ENCODE measurements at regions not wholly inside any gene's neighbourhood (a gene's known extent, or its start where the extent isn't known, plus 50 kb on each side); places are given as distances from the start of the nearest gene placed in this dataset.

DNA sequence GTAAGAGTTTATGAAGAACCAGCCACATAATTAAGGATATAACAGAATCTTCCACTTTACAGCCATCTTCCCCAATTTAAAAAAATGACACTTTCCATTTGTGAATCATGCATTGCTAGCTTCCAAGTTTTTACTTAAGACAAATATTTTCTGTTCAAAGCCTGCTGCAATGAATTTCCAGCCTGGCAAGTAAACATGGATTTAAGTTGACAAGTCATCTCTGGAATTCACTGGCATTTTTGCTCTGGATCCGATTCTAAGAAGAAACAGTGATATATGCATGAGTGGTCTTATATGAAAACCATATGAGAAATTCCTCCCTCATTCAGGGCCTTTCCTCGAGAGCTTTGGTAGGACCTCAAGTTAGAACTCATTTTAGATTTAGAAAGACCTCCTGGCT, 116.1 kb upstream of the CDCA7L start:
- no peak overlapping the region for H3K4me3 Mint-ChIP-seq
- no peak for DNase-seq
- H3K23me2 ChIP-seq (ENCODE audit: insufficient read length, low read depth, low read length, poor library complexity, severe bottlenecking) = peaks cover 3% of the 10 kb centered on the region
- H3K56ac ChIP-seq (ENCODE audit: insufficient read length, low read depth, low read length) = no peak overlapping the region
- no peak overlapping the region for H3K27ac ChIP-seq (ENCODE audit: insufficient read length, low read depth, low read length)
- no peak overlapping the region for H3K4ac ChIP-seq (ENCODE audit: low read depth, low read length)
- TF ChIP-seq CTCF (conservative IDR thresholded peaks at IDR 0.05) = no peak
- H2AK5ac ChIP-seq (ENCODE audit: insufficient read length, low read length) = no peak overlapping the region
- H3K36me3 Mint-ChIP-seq (ENCODE audit: insufficient read depth in 1 of 3, low read depth in 3 of 3) = 0 out of 7 replicates have a peak, but pooled peaks cover 0 to 1% (median 0%) of the 10 kb centered on the region in 3 experiments
- H4K20me1 ChIP-seq (ENCODE audit: control insufficient read depth, insufficient read depth, insufficient read length) = no peaks in the 10 kb centered on the region
- H3T11ph ChIP-seq (ENCODE audit: low read length) = no peak overlapping the region
- H2BK120ac ChIP-seq (ENCODE audit: low read depth, low read length, poor library complexity, severe bottlenecking) = no peak overlapping the region
- no peaks in the 10 kb centered on the region for H3K9me3 Mint-ChIP-seq
- H3K79me1 ChIP-seq (ENCODE audit: insufficient read depth, low read depth, low read length, poor library complexity, severe bottlenecking) = no peaks in the 10 kb centered on the region
- H3K4me1 ChIP-seq (ENCODE audit: insufficient read depth, low read length) = 0 out of 2 replicates have a peak, but pooled peaks cover 5% of the 10 kb centered on the region
- H3K18ac ChIP-seq (ENCODE audit: insufficient read length, low read depth, low read length) = no peak overlapping the region
- no peak overlapping the region for H2BK12ac ChIP-seq (ENCODE audit: insufficient read length, low read depth, low read length)
- no peak overlapping the region for H2BK20ac ChIP-seq (ENCODE audit: low read depth, low read length, poor library complexity, severe bottlenecking)
- no peak overlapping the region for H3K4me2 ChIP-seq (ENCODE audit: insufficient read depth, insufficient read length, low read length)
- no peak overlapping the region for H3K23ac ChIP-seq (ENCODE audit: insufficient read length, low read depth, low read length)
- no peaks in the 10 kb centered on the region; the same call in 1 of the 2 replicates for H3K27me3 ChIP-seq (ENCODE audit: insufficient read depth, low read length)
- H4K8ac ChIP-seq (replicated peaks; ENCODE audit: insufficient read length, low read depth, low read length) = no peak overlapping the region
- H3K9me3 ChIP-seq (ENCODE audit: control insufficient read depth, low read depth, low read length) = no peaks in the 10 kb centered on the region
- no CpG with 5 or more reads among the region's 2 CpGs for WGBS (ENCODE audit: extremely low coverage, insufficient read length, low lambda C conversion rate)
- H2BK15ac ChIP-seq (ENCODE audit: low read depth, low read length) = no peak overlapping the region
- H4K5ac ChIP-seq (ENCODE audit: insufficient read length, low read depth, low read length) = no peak overlapping the region
- H3K27ac Mint-ChIP-seq = no peak overlapping the region
- no peaks in the 10 kb centered on the region for H3K79me2 ChIP-seq (ENCODE audit: insufficient read depth, low read length)
- no peak overlapping the region for H4K91ac ChIP-seq (ENCODE audit: insufficient read length, low read depth, low read length)
- no peak overlapping the region for H3K9ac ChIP-seq (ENCODE audit: extremely low read depth, insufficient read length, low read length)
- H2BK5ac ChIP-seq (ENCODE audit: insufficient read length, low read length) = no peak overlapping the region
- no peak overlapping the region for H2AFZ ChIP-seq (ENCODE audit: low read length)
- no peaks in the 10 kb centered on the region; the same call in 1 of the 2 replicates for H3K27me3 Mint-ChIP-seq (ENCODE audit: low read depth)
- H3K14ac ChIP-seq (ENCODE audit: insufficient read depth, low read length) = no peak overlapping the region
- H3K4me1 Mint-ChIP-seq = peaks cover 12 to 13% of the 10 kb centered on the region in 2 experiments

All from H9 (cell line).